ENCODE measurements at regions not wholly inside any gene's neighbourhood (a gene's known extent, or its start where the extent isn't known, plus 50 kb on each side); places are given as distances from the start of the nearest gene placed in this dataset.
"Not testable (repeated sequence)": the region's sequence is repeated elsewhere in the genome, so short reads cannot be mapped to it uniquely, and the experiment has no call there.

DNA sequence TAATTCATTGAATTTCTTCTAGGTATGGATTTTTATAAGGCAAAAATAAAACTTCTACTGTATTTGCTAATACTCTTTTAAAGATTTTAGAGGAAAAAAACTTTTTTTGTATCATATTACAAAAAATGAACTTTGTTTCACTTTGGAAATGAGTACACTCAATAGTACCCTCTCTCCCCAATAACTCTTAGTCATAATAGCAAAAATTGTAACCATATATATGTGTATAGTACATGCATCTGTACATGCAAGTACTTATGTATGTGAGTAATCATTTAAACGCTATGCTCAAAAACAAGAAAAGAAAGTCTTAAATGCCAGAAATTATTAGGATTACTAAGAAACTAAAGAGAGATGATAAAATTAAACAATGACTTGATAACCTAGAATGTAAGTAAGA lies 95.9 kb upstream of the HGF start:
- intact Hi-C loops (cut with DNase I) = no loop called here
- TF ChIP-seq POLR2A (IDR thresholded peaks at IDR 0.05; ENCODE audit: low read depth) (no peak), EP300 (IDR thresholded peaks at IDR 0.05) (no peak), POLR2AphosphoS5 (IDR thresholded peaks at IDR 0.05) (no peak)
- TF ChIP-seq, protein P1, sequence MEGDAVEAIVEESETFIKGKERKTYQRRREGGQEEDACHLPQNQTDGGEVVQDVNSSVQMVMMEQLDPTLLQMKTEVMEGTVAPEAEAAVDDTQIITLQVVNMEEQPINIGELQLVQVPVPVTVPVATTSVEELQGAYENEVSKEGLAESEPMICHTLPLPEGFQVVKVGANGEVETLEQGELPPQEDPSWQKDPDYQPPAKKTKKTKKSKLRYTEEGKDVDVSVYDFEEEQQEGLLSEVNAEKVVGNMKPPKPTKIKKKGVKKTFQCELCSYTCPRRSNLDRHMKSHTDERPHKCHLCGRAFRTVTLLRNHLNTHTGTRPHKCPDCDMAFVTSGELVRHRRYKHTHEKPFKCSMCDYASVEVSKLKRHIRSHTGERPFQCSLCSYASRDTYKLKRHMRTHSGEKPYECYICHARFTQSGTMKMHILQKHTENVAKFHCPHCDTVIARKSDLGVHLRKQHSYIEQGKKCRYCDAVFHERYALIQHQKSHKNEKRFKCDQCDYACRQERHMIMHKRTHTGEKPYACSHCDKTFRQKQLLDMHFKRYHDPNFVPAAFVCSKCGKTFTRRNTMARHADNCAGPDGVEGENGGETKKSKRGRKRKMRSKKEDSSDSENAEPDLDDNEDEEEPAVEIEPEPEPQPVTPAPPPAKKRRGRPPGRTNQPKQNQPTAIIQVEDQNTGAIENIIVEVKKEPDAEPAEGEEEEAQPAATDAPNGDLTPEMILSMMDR (IDR thresholded peaks at IDR 0.05) = no peak

DNA sequence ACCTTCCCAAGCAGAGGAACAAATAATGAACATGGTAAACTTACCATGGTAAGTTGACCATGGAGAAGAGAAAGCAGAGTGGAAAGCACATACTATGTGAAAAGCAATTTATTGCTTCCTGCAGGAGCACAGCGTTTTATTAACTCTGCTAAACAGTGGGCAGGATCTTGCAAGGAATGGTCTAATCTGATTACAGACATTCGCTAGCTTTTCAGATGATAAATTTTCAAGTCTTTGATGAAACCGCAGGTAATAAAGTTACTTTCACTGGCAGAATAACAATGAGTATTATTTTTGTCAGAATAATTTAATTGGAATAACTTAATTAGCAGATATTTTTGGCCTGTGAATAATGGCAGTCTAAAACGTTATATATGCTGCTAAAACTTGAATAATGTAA lies 89.6 kb upstream of the HGF start:
- Histone ChIP-seq H3K4me1 (no peaks in the 10 kb centered on the region), H3K27ac (replicated peaks in 1 of 4) (no peak overlapping the region), H3K9me3 (peaks cover 0 to 4% (median 0%) of the 10 kb centered on the region in 4 donors), H3K27me3 (no peaks in the 10 kb centered on the region), H3K36me3 (no peaks in the 10 kb centered on the region), H3K4me3 (no peak overlapping the region)
- DNase-seq (ENCODE audit: extremely low spot score) = no peak
- WGBS = 85% methylated on average over 4 of the region's 4 CpGs
- no peak for TF ChIP-seq POLR2A (IDR thresholded peaks at IDR 0.05; ENCODE audit: low read depth)
- no peak for TF ChIP-seq POLR2AphosphoS5 (IDR thresholded peaks at IDR 0.05)
- TF ChIP-seq, protein P1 (IDR thresholded peaks at IDR 0.05) = no peak
- no peak for TF ChIP-seq EP300 (IDR thresholded peaks at IDR 0.05)
- intact Hi-C loops (cut with DNase I) = no loop called here

More for the DNA sequence above, 95.9 kb upstream of the HGF start:
- Histone ChIP-seq H3K36me3 (no peaks in the 10 kb centered on the region), H3K27ac (replicated peaks in 1 of 4) (no peak overlapping the region), H3K4me1 (no peaks in the 10 kb centered on the region), H3K27me3 (no peaks in the 10 kb centered on the region), H3K4me3 (no peak overlapping the region), H3K9me3 (peaks cover 0 to 4% (median 0%) of the 10 kb centered on the region in 4 donors)
- WGBS = 91% methylated on average over 1 of the region's 1 CpG
- DNase-seq (ENCODE audit: extremely low spot score) = no peak

DNA sequence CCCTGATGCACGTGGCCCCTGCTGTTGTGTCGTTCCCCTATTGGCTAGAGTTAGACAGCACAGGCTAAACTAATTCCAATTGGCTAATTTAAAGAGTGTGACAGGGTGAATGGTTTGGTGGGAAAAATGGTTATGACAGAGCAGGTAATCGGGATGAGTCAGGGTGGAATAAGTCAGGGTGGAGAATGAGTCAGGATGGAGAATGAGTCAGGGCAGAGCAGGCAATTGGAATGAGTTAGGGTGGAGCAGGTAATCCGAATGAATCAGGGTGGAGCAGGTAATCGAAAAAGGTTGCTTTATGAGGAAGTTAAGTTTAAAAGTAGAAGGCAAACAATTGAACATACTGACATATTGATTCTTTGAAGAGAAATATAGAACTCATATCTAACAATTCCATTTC lies 89.0 kb upstream of the HGF start:
- H3K4me1 ChIP-seq; H3K4me3 ChIP-seq; intact Hi-C loops (cut with DNase I); H3K36me3 ChIP-seq; H3K9me3 ChIP-seq; DNase-seq (ENCODE audit: extremely low spot score); H3K27ac ChIP-seq (replicated peaks in 1 of 4); H3K27me3 ChIP-seq: not testable (repeated sequence)
- 92% methylated on average over 5 of the region's 5 CpGs for WGBS

DNA sequence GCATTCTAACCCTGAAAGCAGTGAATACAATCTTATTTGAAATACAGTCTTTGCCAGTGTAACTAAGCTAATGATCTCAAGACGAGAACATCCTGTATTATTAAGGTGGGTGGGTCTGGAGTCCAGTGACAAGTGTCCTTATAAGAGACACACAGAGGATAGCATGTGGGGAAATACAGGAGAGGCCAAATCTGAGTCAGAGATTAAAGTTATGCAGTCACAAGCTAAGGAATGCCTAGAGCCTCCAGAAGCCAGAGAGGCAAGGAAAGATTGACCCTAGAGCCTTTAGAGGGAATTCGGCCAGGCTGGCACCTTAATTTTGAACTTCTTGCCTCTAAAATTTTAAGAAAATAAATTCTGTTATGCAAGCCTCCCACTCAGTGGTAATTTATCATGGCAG lies 87.5 kb upstream of the HGF start:
- TF ChIP-seq EP300 (IDR thresholded peaks at IDR 0.05) (no peak), POLR2A (IDR thresholded peaks at IDR 0.05; ENCODE audit: low read depth) (no peak), POLR2AphosphoS5 (IDR thresholded peaks at IDR 0.05) (no peak)
- TF ChIP-seq, protein P1 (IDR thresholded peaks at IDR 0.05) = no peak
- H3K9me3 ChIP-seq = peaks cover 0 to 4% (median 0%) of the 10 kb centered on the region in 4 donors
- no peak for DNase-seq (ENCODE audit: extremely low spot score)

DNA sequence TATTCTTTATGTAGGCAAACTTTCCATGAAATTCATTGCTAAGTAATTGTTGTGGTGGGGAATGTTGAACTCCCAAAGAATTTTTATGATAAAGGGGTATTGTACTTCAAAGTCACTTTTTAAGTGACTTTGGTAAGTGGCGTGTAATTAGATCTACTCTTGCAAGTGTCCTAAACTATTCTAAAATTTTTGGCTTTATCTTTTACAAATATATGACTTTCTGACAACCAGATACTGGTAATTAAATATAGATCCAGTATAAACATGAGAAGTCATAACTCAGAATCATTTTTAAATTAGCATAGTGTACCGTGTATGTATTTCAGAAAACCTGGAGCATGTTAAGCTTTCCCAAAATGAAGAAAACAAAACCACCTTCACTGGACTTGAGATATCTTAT lies 84.7 kb upstream of the HGF start:
- no peak for DNase-seq (ENCODE audit: extremely low spot score)
- H3K4me3 ChIP-seq = no peak overlapping the region
- no peak overlapping the region for H3K27ac ChIP-seq (replicated peaks in 1 of 4)
- H3K9me3 ChIP-seq = no peaks in the 10 kb centered on the region
- intact Hi-C loops (cut with DNase I) = no loop called here
- no peak for TF ChIP-seq POLR2AphosphoS5 (IDR thresholded peaks at IDR 0.05)
- no peak for TF ChIP-seq POLR2A (IDR thresholded peaks at IDR 0.05; ENCODE audit: low read depth)
- TF ChIP-seq EP300 (IDR thresholded peaks at IDR 0.05) = no peak
- TF ChIP-seq, protein P1 (IDR thresholded peaks at IDR 0.05) = no peak
- no peaks in the 10 kb centered on the region for H3K36me3 ChIP-seq
- H3K4me1 ChIP-seq = no peaks in the 10 kb centered on the region
- H3K27me3 ChIP-seq = no peaks in the 10 kb centered on the region
- 81% methylated on average over 2 of the region's 2 CpGs for WGBS

More for the DNA sequence above, 87.5 kb upstream of the HGF start:
- H3K4me3 ChIP-seq = no peak overlapping the region
- WGBS = 89% methylated on average over 2 of the region's 2 CpGs
- H3K27me3 ChIP-seq = no peaks in the 10 kb centered on the region
- intact Hi-C loops (cut with DNase I) = no loop called here
- H3K4me1 ChIP-seq = no peaks in the 10 kb centered on the region
- H3K27ac ChIP-seq (replicated peaks in 1 of 4) = no peak overlapping the region
- no peaks in the 10 kb centered on the region for H3K36me3 ChIP-seq
